Body of pancreas (tissue), 4 donors: ENCODE measurements at regions not wholly inside any gene's neighbourhood (a gene's known extent, or its start where the extent isn't known, plus 50 kb on each side); places are given as distances from the start of the nearest gene placed in this dataset.

Source experiments
- CTCF ChIP-seq, 7 experiments: fragments of 450-650 bp in 4 of 7; fragments of 200-600 bp in 3 of 7; sonication (generic) in 3 of 7; IDR thresholded peaks; one replicate each; pipeline ENCODE4 v1.5.1; 2016 to 2019; ENCODE audit warnings: antibody characterized with exemption in 7 of 7
- POLR2A ChIP-seq, 3 donors: fragments of 450-650 bp; IDR thresholded peaks; one replicate each; pipeline ENCODE4 v1.6.1; 2016; ENCODE audit warnings: antibody characterized with exemption in 3 of 3, mild to moderate bottlenecking in 2 of 3

- TF ChIP-seq CTCF (IDR thresholded peaks at IDR 0.05) (no peak), POLR2A (IDR thresholded peaks at IDR 0.05) (no peak)
These were observed 268.7 kb upstream of the SETBP1 start for GRCh38 chr18:44411976-44412375.
